GM12872 (cell line): ENCODE measurements at regions not wholly inside any gene's neighbourhood (a gene's known extent, or its start where the extent isn't known, plus 50 kb on each side); places are given as distances from the start of the nearest gene placed in this dataset.

Experiments used
- CTCF ChIP-seq: IDR thresholded peaks from 3 replicates; pipeline ENCODE4 v1.5.1; 2011; ENCODE audit warnings: low read depth, mild to moderate bottlenecking, low read length, moderate library complexity; ENCODE audit not compliant: insufficient read depth

- no peak for TF ChIP-seq CTCF
These were observed 1231.2 kb upstream of the CELF4 start for GRCh38 chr18:38796762-38797161.

DNA sequence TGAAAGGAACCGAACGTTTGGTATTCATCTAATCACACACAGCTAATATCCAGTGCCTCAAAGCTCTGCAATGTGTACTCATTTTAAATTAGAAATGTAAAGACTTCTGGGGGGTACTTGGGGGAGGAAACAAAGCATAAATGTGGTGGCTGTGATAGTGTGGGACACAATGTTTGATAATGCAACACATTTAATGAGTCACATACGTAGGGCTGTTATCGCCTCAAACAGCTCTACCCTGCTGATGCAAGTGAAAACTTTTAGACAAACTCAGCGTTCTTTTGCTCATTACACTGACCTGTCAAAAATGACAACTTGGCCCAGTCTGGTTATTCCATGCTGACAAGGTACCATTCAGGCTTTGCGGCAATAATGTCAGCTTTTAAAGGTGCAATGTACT lies 1227.1 kb upstream of the CELF4 start:
- no peak for TF ChIP-seq CTCF

DNA sequence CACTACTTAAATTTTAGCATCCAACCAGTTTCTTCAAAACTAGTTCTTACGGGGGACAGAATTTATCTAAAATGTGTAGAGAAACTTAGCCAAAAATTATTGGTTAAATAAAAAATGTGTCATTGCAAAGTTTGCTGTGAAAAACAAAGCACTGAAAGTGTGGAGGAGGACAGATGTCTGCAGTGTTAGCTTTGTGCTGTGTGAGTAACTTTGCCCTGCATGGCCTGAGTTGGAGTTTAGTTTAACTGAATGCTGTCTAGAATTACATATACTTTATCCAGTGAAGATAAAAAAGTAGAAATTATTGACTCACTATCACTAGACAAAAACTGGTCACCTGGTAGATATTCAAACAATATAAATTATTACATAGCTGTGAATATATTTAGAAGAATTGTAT lies 1225.2 kb upstream of the CELF4 start:
- no peak for TF ChIP-seq CTCF

DNA sequence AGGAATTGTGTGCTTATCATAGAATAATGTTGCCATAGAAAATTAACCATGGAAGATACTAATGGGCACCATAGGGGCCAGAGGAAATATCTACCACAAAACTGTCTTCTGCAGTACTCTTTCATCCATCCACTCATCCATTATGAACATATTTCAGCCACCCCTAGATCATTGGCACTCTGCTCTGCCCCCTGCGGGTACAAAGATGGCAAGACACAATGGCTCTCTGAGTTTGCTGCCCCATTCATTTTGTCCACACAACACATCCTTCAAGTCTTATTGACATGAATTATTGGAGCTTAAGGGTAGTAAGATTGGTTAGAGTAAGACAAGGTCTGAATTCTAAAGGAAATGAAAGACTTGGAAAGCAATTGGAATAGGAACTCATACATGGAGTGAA lies 1224.7 kb upstream of the CELF4 start:
- peak; percentile 17; the same call in 1 of the 3 replicates for TF ChIP-seq CTCF

GRCh38 chr18:38789141-38789540 lies 1223.5 kb upstream of the CELF4 start:
- no peak for TF ChIP-seq CTCF

DNA sequence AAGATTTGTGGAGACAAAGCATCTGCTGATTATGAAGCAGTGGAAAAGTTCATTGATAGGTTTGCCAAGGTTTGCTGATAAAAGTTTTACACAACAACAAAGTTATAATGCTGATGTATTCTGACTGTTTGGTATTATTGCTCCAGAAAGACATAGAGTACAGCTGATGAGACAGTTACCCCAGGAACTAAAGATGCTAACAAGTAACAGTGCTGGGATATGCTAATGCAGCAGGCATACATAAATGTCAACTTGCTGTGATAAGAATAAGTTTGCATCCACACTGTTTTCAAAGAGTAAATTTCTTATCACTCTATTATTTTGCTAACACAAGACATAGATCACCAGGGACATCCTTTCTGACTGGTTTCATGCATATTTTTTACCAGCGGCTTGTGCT lies 1221.3 kb upstream of the CELF4 start:
- TF ChIP-seq CTCF = no peak

GRCh38 chr18:38768504-38768903 lies 1202.9 kb upstream of the CELF4 start:
- no peak for TF ChIP-seq CTCF

DNA sequence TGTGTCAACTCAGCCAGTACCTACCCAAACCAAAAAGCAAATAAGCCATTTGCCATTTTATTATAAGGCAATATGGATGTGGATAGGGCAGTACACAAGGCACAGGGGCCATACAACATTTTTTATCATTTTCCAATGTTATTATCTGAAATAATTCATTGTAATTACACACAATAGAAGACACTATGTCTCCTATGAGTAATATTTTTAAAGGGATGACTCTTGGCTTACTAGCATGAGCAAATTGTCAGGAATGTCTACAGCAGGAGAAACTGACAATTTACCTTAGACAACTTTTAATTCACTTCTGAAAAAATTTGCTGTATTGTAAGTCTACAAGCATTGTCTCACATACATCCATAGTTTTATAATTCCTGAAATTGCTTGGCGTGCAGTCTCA lies 1193.9 kb upstream of the CELF4 start:
- no peak for TF ChIP-seq CTCF
